ENCODE measurements at regions not wholly inside any gene's neighbourhood (a gene's known extent, or its start where the extent isn't known, plus 50 kb on each side); places are given as distances from the start of the nearest gene placed in this dataset.

- no peak for DNase-seq (ENCODE audit: low spot score)
- no peak for TF ChIP-seq CTCF (IDR thresholded peaks at IDR 0.05; ENCODE audit: borderline replicate concordance, control extremely low read depth, extremely low read depth, insufficient read depth, missing control alignments)
- in situ Hi-C loops (cut with MboI; ENCODE audit: low sequenced_read_pairs, unreplicated experiment): no loop called here
These were observed 626.6 kb upstream of the TMEM132C start for GRCh38 chr12:127640181-127640886.

GRCh38 chr12:127642208-127642607 is 624.8 kb upstream of the TMEM132C start:
- in situ Hi-C loops (cut with MboI; ENCODE audit: low sequenced_read_pairs, unreplicated experiment): no loop called here
- no peak for TF ChIP-seq CTCF (IDR thresholded peaks at IDR 0.05; ENCODE audit: borderline replicate concordance, control extremely low read depth, extremely low read depth, insufficient read depth, missing control alignments)

GRCh38 chr12:127648321-127648720 is 618.6 kb upstream of the TMEM132C start:
- no peak for TF ChIP-seq CTCF (IDR thresholded peaks at IDR 0.05; ENCODE audit: borderline replicate concordance, control extremely low read depth, extremely low read depth, insufficient read depth, missing control alignments)
- in situ Hi-C loops (cut with MboI; ENCODE audit: low sequenced_read_pairs, unreplicated experiment): no loop called here
- DNase-seq (ENCODE audit: low spot score): no peak

More at GRCh38 chr12:127642208-127642607, 624.8 kb upstream of the TMEM132C start:
- DNase-seq (ENCODE audit: low spot score): no peak

GRCh38 chr12:127649961-127650360 is 617.0 kb upstream of the TMEM132C start:
- in situ Hi-C loops (cut with MboI; ENCODE audit: low sequenced_read_pairs, unreplicated experiment): no loop called here
- no peak for DNase-seq (ENCODE audit: low spot score)
- TF ChIP-seq CTCF (IDR thresholded peaks at IDR 0.05; ENCODE audit: borderline replicate concordance, control extremely low read depth, extremely low read depth, insufficient read depth, missing control alignments): no peak

- in situ Hi-C loops (cut with MboI; ENCODE audit: low sequenced_read_pairs, unreplicated experiment): no loop called here
- no peak for TF ChIP-seq CTCF (IDR thresholded peaks at IDR 0.05; ENCODE audit: borderline replicate concordance, control extremely low read depth, extremely low read depth, insufficient read depth, missing control alignments)
- no peak for DNase-seq (ENCODE audit: low spot score)
These were observed 616.3 kb upstream of the TMEM132C start for GRCh38 chr12:127650626-127651025.

GRCh38 chr12:127652281-127652680 is 614.7 kb upstream of the TMEM132C start:
- in situ Hi-C loops (cut with MboI; ENCODE audit: low sequenced_read_pairs, unreplicated experiment): no loop called here
- no peak for DNase-seq (ENCODE audit: low spot score)
- TF ChIP-seq CTCF (IDR thresholded peaks at IDR 0.05; ENCODE audit: borderline replicate concordance, control extremely low read depth, extremely low read depth, insufficient read depth, missing control alignments): no peak

All from GM13976 (cell line).